GM06990 (cell line): ENCODE measurements at regions not wholly inside any gene's neighbourhood (a gene's known extent, or its start where the extent isn't known, plus 50 kb on each side); places are given as distances from the start of the nearest gene placed in this dataset.

Source experiments
- DNase-seq: peaks from one replicate; pipeline ENCODE4 v3.0.0-alpha.2; 2011; ENCODE audit not compliant: insufficient read length; ENCODE audit errors: extremely low read depth
- H3K27me3 ChIP-seq: replicated peaks from 2 replicates; pipeline ENCODE4 v1.6.0; 2011; ENCODE audit warnings: low read length; ENCODE audit not compliant: control insufficient read depth, insufficient read depth
- H3K36me3 ChIP-seq: 2 replicates; pipeline ENCODE4 v1.5.1; 2011; ENCODE audit warnings: low read length; ENCODE audit not compliant: control insufficient read depth, insufficient read depth
- H3K4me3 ChIP-seq: replicated peaks from 2 replicates; pipeline ENCODE4 v1.5.1; 2011; ENCODE audit warnings: low read depth, mild to moderate bottlenecking, control low read depth, low read length
- TF ChIP-seq, protein P1 (sequence below): IDR thresholded peaks from 2 replicates; pipeline ENCODE4 v1.5.1; 2011; ENCODE audit warnings: low read length, control low read depth, mild to moderate bottlenecking, inconsistent platforms; ENCODE audit not compliant: insufficient read depth, poor library complexity, severe bottlenecking

- DNase-seq, result no peak
- no peaks in the 10 kb centered on the region for H3K36me3 ChIP-seq
- TF ChIP-seq, protein P1, sequence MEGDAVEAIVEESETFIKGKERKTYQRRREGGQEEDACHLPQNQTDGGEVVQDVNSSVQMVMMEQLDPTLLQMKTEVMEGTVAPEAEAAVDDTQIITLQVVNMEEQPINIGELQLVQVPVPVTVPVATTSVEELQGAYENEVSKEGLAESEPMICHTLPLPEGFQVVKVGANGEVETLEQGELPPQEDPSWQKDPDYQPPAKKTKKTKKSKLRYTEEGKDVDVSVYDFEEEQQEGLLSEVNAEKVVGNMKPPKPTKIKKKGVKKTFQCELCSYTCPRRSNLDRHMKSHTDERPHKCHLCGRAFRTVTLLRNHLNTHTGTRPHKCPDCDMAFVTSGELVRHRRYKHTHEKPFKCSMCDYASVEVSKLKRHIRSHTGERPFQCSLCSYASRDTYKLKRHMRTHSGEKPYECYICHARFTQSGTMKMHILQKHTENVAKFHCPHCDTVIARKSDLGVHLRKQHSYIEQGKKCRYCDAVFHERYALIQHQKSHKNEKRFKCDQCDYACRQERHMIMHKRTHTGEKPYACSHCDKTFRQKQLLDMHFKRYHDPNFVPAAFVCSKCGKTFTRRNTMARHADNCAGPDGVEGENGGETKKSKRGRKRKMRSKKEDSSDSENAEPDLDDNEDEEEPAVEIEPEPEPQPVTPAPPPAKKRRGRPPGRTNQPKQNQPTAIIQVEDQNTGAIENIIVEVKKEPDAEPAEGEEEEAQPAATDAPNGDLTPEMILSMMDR, result peak; percentile 31
- no peaks in the 10 kb centered on the region; the same call in 1 of the 2 replicates for H3K27me3 ChIP-seq
- no peak overlapping the region for H3K4me3 ChIP-seq
Observed at GRCh38 chr2:222038067-222038802, 260.6 kb downstream of the PAX3 start.

- TF ChIP-seq, protein P1, result no peak
- Histone ChIP-seq H3K4me3 (no peak overlapping the region), H3K27me3 (no peaks in the 10 kb centered on the region; the same call in 1 of the 2 replicates), H3K36me3 (no peaks in the 10 kb centered on the region)
- no peak for DNase-seq
Observed at GRCh38 chr2:222037211-222037610, 261.6 kb downstream of the PAX3 start.

DNA sequence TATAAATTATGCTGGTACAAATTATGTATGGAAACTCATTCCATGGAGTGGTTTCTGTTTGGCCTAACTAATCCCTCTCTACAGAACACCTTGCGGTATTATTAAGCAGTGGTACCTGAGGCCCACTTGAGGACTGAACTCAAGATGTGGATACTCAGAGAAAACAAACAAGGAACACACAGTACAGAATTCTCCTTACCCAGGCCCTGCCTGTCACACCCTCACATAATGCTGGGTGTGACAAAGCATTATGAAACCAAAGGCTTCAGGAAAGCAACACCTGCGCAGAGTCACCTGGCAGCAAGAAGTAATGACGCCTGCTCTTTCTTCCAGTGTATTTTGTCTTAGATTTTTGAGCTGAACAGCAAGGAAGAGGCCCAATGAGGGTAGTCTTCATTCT is 264.7 kb downstream of the PAX3 start:
- TF ChIP-seq, protein P1, result no peak
- no peak overlapping the region for H3K4me3 ChIP-seq
- H3K27me3 ChIP-seq, result no peaks in the 10 kb centered on the region; the same call in 1 of the 2 replicates
- H3K36me3 ChIP-seq, result no peaks in the 10 kb centered on the region
- DNase-seq, result no peak

DNA sequence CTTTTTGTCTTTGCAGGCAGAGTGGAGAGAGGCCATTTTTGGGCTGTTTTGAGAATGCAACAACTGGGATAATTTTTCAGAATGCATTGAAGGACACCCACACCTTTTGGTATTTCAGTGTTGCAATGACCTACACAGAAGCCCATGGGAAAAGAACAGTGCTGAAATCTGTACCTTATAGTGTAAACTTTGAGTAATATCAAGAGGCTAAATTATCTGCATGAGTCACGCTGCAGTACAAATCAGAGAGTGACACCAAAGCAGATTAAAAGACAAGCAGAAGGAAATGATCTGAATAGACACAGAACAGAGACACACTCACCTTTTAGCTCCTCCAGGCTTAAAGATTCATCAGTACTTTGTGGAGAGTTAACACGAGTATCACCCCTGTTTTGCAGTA is 265.3 kb downstream of the PAX3 start:
- H3K36me3 ChIP-seq, result no peaks in the 10 kb centered on the region
- no peaks in the 10 kb centered on the region; the same call in 1 of the 2 replicates for H3K27me3 ChIP-seq
- no peak overlapping the region for H3K4me3 ChIP-seq
- DNase-seq, result no peak
- TF ChIP-seq, protein P1, result no peak

GRCh38 chr2:222025881-222026271 is 272.9 kb downstream of the PAX3 start:
- TF ChIP-seq, protein P1, result no peak
- no peak for DNase-seq
- H3K4me3 ChIP-seq, result no peak overlapping the region
- H3K27me3 ChIP-seq, result no peaks in the 10 kb centered on the region; the same call in 1 of the 2 replicates
- H3K36me3 ChIP-seq, result no peaks in the 10 kb centered on the region
